HL-60/S4 treated with retinoic acid at 250 ng/mL for 4 days and 3 days (cell line): ENCODE measurements at regions not wholly inside any gene's neighbourhood (a gene's known extent, or its start where the extent isn't known, plus 50 kb on each side); places are given as distances from the start of the nearest gene placed in this dataset.

Experiments
- in situ Hi-C: fragments of 300-500 bp; cut with MboI; formaldehyde crosslinking; loops from 2 replicates; pipeline ENCODE4 v1.7.0; 2022; ENCODE audit warnings: low sequenced_read_pairs

GRCh38 chr13:111394211-111394922, 73.9 kb downstream of the TEX29 start:
- in situ Hi-C loops, result no loop called here

- in situ Hi-C loops, result no loop called here
Measured at GRCh38 chr13:111395511-111396393, 75.3 kb downstream of the TEX29 start.

- in situ Hi-C loops, result no loop called here
Measured at GRCh38 chr13:111396457-111396856, 76.0 kb downstream of the TEX29 start.

- in situ Hi-C loops, result no loop called here
Measured at GRCh38 chr13:111397202-111397880, 76.9 kb downstream of the TEX29 start.

- in situ Hi-C loops, result no loop called here
Measured at GRCh38 chr13:111398196-111398595, 77.8 kb downstream of the TEX29 start.

- in situ Hi-C loops, result no loop called here
Measured at GRCh38 chr13:111398715-111399299, 78.4 kb downstream of the TEX29 start.

GRCh38 chr13:111399334-111399733, 78.9 kb downstream of the TEX29 start:
- in situ Hi-C loops, result no loop called here

GRCh38 chr13:111399776-111400538, 79.5 kb downstream of the TEX29 start:
- in situ Hi-C loops, result no loop called here

GRCh38 chr13:111401151-111401550, 80.7 kb downstream of the TEX29 start:
- in situ Hi-C loops, result no loop called here

- in situ Hi-C loops, result no loop called here
Measured at GRCh38 chr13:111401755-111402154, 81.3 kb downstream of the TEX29 start.

- in situ Hi-C loops, result no loop called here
Measured at GRCh38 chr13:111402441-111402840, 82.0 kb downstream of the TEX29 start.

- in situ Hi-C loops, result no loop called here
Measured at GRCh38 chr13:111403266-111403665, 82.8 kb downstream of the TEX29 start.

GRCh38 chr13:111404746-111405145, 84.3 kb downstream of the TEX29 start:
- in situ Hi-C loops, result no loop called here

GRCh38 chr13:111406636-111407035, 86.2 kb downstream of the TEX29 start:
- in situ Hi-C loops, result no loop called here

- in situ Hi-C loops, result no loop called here
Measured at GRCh38 chr13:111407381-111408131, 87.1 kb downstream of the TEX29 start.

GRCh38 chr13:111409413-111409812, 89.0 kb downstream of the TEX29 start:
- in situ Hi-C loops, result no loop called here

- in situ Hi-C loops, result no loop called here
Measured at GRCh38 chr13:111410232-111411021, 90.0 kb downstream of the TEX29 start.

- in situ Hi-C loops, result no loop called here
Measured at GRCh38 chr13:111411151-111411858, 90.9 kb downstream of the TEX29 start.
